ENCODE measurements at regions not wholly inside any gene's neighbourhood (a gene's known extent, or its start where the extent isn't known, plus 50 kb on each side); places are given as distances from the start of the nearest gene placed in this dataset.

DNA sequence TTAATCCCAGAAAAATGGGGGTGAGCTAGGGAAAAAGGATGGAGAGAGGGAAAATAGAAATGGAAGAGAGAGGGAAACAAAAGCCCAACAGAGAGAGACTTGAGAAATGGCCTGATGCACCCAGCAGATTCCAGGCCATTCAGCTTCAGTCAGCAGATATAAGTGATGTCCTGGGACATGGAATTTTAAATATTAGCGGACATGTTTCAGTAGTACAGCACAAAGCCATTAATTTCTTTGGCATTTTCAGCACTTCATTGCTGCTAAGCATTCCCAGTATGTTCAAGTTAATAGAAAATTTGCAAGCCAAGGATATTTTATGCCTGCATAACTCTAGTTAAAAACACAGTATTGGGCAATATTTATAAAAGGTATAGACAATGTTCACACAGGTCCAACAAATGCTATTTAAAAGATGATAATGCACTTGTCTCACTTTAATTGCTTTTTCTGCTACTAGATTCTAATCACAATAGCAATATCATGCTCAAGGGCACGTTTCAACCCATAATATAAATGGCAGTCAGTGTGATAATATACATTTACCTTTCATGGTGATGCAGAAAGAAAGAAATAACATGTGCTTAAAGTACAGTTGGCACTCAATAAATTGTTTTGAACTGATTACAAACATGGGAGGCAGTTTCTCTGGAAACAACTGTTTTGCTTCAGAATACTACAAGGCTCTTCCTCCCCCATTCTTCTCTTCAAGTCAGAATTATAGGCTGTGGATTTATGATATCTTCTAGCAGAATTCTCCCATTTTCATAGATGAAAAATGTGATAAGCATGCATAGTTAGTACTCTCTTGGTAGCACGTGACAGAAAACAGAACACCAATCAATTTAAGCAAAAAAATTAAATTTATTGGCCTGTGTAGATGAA lies 108.1 kb upstream of the MAGI3 start:
- no peak for DNase-seq (ENCODE audit: extremely low spot score)
- TF ChIP-seq LEF1 (IDR thresholded peaks at IDR 0.05; ENCODE audit: borderline replicate concordance) = no peak
- ChIA-PET CTCF (no interaction called here), POLR2A (no interaction called here)

DNA sequence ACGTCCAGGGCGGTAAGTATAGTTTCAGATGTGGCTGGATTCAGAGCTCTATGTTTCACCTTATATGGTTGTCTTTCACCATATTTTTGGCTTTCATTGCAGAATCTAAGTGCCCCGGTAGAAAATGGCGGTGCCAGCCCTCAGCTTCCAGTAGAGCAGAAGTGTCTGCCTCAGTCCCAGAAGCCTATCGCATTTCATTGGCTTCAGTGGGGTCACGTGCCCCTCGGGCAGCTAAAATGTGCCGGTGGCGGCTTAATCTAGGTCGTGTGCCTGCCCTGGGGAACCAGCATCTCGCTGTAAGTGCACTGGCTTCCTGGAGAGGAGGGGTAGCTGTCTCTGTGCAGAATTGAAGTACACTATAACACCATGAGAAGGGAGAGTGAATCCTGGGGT lies 107.4 kb upstream of the MAGI3 start:
- TF ChIP-seq LEF1 (IDR thresholded peaks at IDR 0.05; ENCODE audit: borderline replicate concordance) (no peak), ZNF384 (IDR thresholded peaks at IDR 0.05) (no peak), FOXK2 (IDR thresholded peaks at IDR 0.05) (no peak), BHLHE40 (IDR thresholded peaks at IDR 0.05; ENCODE audit: borderline replicate concordance) (no peak), PKNOX1 (IDR thresholded peaks at IDR 0.05) (no peak), FOXM1 (IDR thresholded peaks at IDR 0.05; ENCODE audit: borderline replicate concordance) (no peak), SUZ12 (IDR thresholded peaks at IDR 0.05) (no peak), ELF4 (IDR thresholded peaks at IDR 0.05) (no peak)
- ChIA-PET CTCF (no interaction called here), POLR2A (no interaction called here)
- DNase-seq (ENCODE audit: extremely low spot score) = no peak

DNA sequence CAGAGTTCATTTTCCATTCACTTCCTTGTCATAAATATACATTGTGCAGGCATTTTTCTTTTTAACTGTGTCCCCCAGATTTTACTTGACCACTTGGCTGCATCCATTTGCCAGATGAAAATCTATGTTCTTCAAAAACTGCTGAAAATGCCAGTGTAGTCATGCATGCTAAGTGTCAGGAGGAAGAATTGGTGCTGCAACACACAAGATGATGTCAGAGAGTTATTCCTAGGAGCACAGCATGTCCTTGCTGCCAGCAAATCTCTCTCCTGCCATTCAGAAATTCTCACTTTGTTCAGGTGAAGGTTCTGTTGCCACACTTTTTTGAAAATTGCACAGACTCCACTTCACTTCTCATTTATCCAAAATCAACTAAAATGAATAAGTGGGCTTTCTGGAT lies 106.4 kb upstream of the MAGI3 start:
- CTCF ChIA-PET = no interaction called here
- TF ChIP-seq FOXK2 (IDR thresholded peaks at IDR 0.05) (no peak), HDGF (IDR thresholded peaks at IDR 0.05; ENCODE audit: borderline replicate concordance) (no peak), FOXM1 (IDR thresholded peaks at IDR 0.05; ENCODE audit: borderline replicate concordance) (no peak)
- POLR2A ChIA-PET = no interaction called here
- DNase-seq (ENCODE audit: extremely low spot score) = no peak

DNA sequence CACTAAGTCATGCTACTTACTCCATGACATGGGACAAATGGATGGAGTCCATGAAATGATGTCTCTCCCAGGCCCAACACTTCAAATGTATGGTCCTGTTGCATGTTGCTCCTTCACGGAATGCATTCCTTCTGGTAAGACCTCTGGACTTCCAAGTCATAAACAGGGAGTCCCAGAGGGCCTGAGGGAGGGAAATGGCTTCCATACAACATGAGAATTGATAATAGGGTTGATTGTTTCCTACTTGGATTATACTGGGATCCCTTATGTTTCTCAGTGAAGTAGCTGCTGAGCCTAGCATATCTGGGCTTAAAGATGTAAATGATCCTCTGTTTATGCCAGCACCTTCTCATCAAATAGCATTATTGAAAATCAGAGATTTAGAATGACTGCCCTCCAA lies 104.2 kb upstream of the MAGI3 start:
- ChIA-PET CTCF (no interaction called here), POLR2A (no interaction called here)
- DNase-seq (ENCODE audit: extremely low spot score) = no peak
- TF ChIP-seq SUZ12 (IDR thresholded peaks at IDR 0.05) (no peak), PKNOX1 (IDR thresholded peaks at IDR 0.05) (no peak), TARDBP (IDR thresholded peaks at IDR 0.05) (no peak), NFRKB (IDR thresholded peaks at IDR 0.05) (no peak), CTBP1 (IDR thresholded peaks at IDR 0.05; ENCODE audit: borderline replicate concordance) (no peak), FOXK2 (IDR thresholded peaks at IDR 0.05) (no peak), ARNT (IDR thresholded peaks at IDR 0.05) (no peak), ZNF384 (IDR thresholded peaks at IDR 0.05) (no peak), L3MBTL2 (conservative IDR thresholded peaks at IDR 0.05) (no peak), HDGF (IDR thresholded peaks at IDR 0.05; ENCODE audit: borderline replicate concordance) (no peak), SP1 (IDR thresholded peaks at IDR 0.05) (no peak), BHLHE40 (IDR thresholded peaks at IDR 0.05; ENCODE audit: borderline replicate concordance) (no peak), ELF4 (IDR thresholded peaks at IDR 0.05) (no peak)

DNA sequence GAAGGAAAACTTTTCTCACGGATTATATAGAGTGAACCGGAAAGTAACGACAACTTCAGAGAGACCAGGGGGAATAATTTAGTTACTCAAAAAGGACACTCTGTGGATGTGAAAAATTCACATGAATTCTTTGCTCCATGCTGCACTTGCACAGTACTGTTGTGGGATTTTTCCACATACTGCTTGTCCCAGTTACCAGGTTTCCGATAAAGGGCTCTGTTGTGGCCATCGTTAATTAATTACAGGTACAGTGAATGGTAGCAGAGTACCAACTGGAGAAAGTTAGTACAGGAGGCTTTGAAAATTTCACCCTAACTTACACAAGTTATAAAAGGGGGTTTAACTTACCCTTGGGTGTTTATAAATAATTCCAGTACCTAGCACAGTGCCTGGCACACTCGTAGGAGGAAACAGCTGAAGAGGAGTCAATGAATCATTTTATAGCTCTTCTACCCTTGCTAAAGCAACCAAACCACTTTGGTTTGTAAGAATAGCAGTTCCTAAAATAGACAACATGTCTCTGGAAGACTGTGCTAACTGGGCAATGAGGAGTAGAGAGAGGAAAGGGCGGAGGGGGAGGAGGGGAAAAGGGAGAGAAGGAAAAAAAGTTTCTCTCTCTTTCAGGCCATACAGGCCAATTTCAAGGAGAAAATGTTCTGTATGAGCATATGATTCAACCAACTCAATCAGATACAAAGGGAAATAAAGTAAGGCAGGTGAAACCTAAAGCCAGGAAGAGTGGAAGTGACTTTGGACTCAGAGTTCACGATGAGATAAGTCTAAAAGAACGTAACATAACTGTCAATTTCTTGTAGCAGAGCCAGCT lies 98.3 kb upstream of the MAGI3 start:
- TF ChIP-seq SP1 (IDR thresholded peaks at IDR 0.05) = no peak
- ChIA-PET POLR2A (no interaction called here), CTCF (no interaction called here)
- no peak for DNase-seq (ENCODE audit: extremely low spot score)

DNA sequence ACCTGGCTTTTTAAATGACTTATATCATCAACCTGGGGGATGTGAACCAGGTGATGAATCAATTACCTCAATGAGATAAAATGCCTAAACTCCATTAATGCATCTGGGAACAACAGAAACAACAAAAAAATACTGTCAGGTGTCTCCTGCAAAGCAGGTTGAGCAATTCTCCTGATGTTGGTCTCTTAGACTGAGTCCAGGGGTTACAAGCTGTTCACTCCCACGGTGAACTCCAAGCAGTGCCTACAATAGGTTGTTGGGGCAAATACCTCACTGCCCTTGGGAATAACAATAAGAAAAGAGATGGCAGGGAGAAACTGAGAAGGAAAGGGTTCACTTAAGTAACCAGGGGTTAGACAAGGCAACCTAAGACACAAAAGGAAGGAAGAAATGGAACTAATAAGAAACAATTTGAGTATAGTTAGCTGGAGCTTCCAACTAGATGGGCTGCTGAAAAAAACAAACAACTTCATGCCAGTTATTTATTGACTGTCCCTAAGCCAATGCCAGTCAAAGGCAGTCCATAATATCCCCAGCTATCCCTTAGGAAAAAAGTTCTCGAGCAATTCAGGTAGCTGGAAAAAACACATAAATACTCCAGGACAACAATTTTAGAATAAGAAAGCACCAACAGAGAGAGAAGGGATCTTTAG lies 97.6 kb upstream of the MAGI3 start:
- CTCF ChIA-PET = no interaction called here

GRCh38 chr1:113293256-113293626 lies 97.1 kb upstream of the MAGI3 start:
- ChIA-PET CTCF (no interaction called here), POLR2A (no interaction called here)
- DNase-seq (ENCODE audit: extremely low spot score) = no peak
- no peak for TF ChIP-seq ARNT (IDR thresholded peaks at IDR 0.05)
- TF ChIP-seq FOXM1 (IDR thresholded peaks at IDR 0.05; ENCODE audit: borderline replicate concordance) = no peak
- TF ChIP-seq FOXK2 (IDR thresholded peaks at IDR 0.05) = no peak
- TF ChIP-seq LEF1 (IDR thresholded peaks at IDR 0.05; ENCODE audit: borderline replicate concordance) = no peak
- no peak for TF ChIP-seq HDGF (IDR thresholded peaks at IDR 0.05; ENCODE audit: borderline replicate concordance)
- no peak for TF ChIP-seq NFRKB (IDR thresholded peaks at IDR 0.05)
- TF ChIP-seq TARDBP (IDR thresholded peaks at IDR 0.05) = no peak
- TF ChIP-seq SUZ12 (IDR thresholded peaks at IDR 0.05) = no peak
- TF ChIP-seq ELF4 (IDR thresholded peaks at IDR 0.05) = no peak
- TF ChIP-seq FOXA1 (IDR thresholded peaks at IDR 0.05) = no peak

More for the DNA sequence above, 97.6 kb upstream of the MAGI3 start:
- TF ChIP-seq TARDBP (IDR thresholded peaks at IDR 0.05) = no peak
- TF ChIP-seq FOXK2 (IDR thresholded peaks at IDR 0.05) = no peak
- TF ChIP-seq FOXM1 (IDR thresholded peaks at IDR 0.05; ENCODE audit: borderline replicate concordance) = no peak
- POLR2A ChIA-PET = no interaction called here
- DNase-seq (ENCODE audit: extremely low spot score) = no peak

Data from HEK293T (cell line).